Neural progenitor cell (in vitro differentiated cells): ENCODE measurements at regions not wholly inside any gene's neighbourhood (a gene's known extent, or its start where the extent isn't known, plus 50 kb on each side); places are given as distances from the start of the nearest gene placed in this dataset.

Experiments used
- EZH2 ChIP-seq: fragments of 200-600 bp; sonication (generic); IDR thresholded peaks from 2 replicates; pipeline ENCODE4 v1.6.1; 2017; ENCODE audit warnings: antibody characterized with exemption, mild to moderate bottlenecking, moderate library complexity
- EZH2phosphoT487 ChIP-seq: fragments of 200-600 bp; sonication (generic); IDR thresholded peaks from 2 replicates; pipeline ENCODE4 v1.6.1; 2017; ENCODE audit warnings: antibody characterized with exemption
- TF ChIP-seq, protein P1 (sequence below): fragments of 200-600 bp; sonication (generic); IDR thresholded peaks from 2 replicates; pipeline ENCODE4 v1.5.1; 2017; ENCODE audit warnings: antibody characterized with exemption, mild to moderate bottlenecking

- TF ChIP-seq, protein P1, sequence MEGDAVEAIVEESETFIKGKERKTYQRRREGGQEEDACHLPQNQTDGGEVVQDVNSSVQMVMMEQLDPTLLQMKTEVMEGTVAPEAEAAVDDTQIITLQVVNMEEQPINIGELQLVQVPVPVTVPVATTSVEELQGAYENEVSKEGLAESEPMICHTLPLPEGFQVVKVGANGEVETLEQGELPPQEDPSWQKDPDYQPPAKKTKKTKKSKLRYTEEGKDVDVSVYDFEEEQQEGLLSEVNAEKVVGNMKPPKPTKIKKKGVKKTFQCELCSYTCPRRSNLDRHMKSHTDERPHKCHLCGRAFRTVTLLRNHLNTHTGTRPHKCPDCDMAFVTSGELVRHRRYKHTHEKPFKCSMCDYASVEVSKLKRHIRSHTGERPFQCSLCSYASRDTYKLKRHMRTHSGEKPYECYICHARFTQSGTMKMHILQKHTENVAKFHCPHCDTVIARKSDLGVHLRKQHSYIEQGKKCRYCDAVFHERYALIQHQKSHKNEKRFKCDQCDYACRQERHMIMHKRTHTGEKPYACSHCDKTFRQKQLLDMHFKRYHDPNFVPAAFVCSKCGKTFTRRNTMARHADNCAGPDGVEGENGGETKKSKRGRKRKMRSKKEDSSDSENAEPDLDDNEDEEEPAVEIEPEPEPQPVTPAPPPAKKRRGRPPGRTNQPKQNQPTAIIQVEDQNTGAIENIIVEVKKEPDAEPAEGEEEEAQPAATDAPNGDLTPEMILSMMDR = no peak
- TF ChIP-seq EZH2 = no peak
- no peak for TF ChIP-seq EZH2phosphoT487
Observed at GRCh38 chr12:22744197-22744596, 119.2 kb downstream of the ETNK1 start.
